Caco-2 (cell line): ENCODE measurements at regions not wholly inside any gene's neighbourhood (a gene's known extent, or its start where the extent isn't known, plus 50 kb on each side); places are given as distances from the start of the nearest gene placed in this dataset.

Experiments used
- BruUV-seq: library from RNA; stranded (reverse); fragments of 400-500 nt; replicated peaks from 2 replicates; lab custom pipeline; 2021; lab: Mats Ljungman, UMichigan
- CTCF ChIA-PET: fragments of 300-600 bp; sonication (Branson Sonifier 250); formaldehyde crosslinking; loops from one replicate; lab custom pipeline; 2022; ENCODE audit warnings: antibody characterized with exemption; lab: Charles Lee
- POLR2A ChIA-PET: fragments of 300-600 bp; sonication (Branson Sonifier 250); formaldehyde crosslinking; loops from one replicate; lab custom pipeline; 2022; ENCODE audit warnings: antibody characterized with exemption; lab: Charles Lee
- DNase-seq, 2 experiments: peaks; one replicate each; pipeline versions ENCODE4 v3.0.0 to v3.0.0-alpha.2; 2020 to 2022
- H3K27me3 ChIP-seq: replicated peaks from 2 replicates; pipeline ENCODE4 v1.6.0; 2011; ENCODE audit warnings: low read length; ENCODE audit not compliant: control insufficient read depth, insufficient read depth
- H3K36me3 ChIP-seq: 2 replicates; pipeline ENCODE4 v1.5.1; 2011; ENCODE audit warnings: low read length; ENCODE audit not compliant: control insufficient read depth, insufficient read depth
- H3K4me1 ChIP-seq: fragments of 250-450 bp; sonication (Bioruptor Pico); 2 replicates; pipeline ENCODE4 v1.5.1; 2020; ENCODE audit warnings: mild to moderate bottlenecking
- H3K4me3 ChIP-seq: 2 replicates; pipeline ENCODE4 v1.5.1; 2011; ENCODE audit warnings: low read depth, mild to moderate bottlenecking, control low read depth, low read length
- H3K9me3 ChIP-seq: fragments of 250-450 bp; sonication (Bioruptor Pico); 2 replicates; pipeline ENCODE4 v1.5.1; 2020; ENCODE audit warnings: mild to moderate bottlenecking, moderate library complexity
- H3K27ac Mint-ChIP-seq: one replicate; pipeline ENCODE4 v1.8.0; 2022; ENCODE audit warnings: mixed read lengths; ENCODE audit not compliant: unreplicated experiment
- H3K27me3 Mint-ChIP-seq: one replicate; pipeline ENCODE4 v1.8.0; 2022; ENCODE audit warnings: mixed read lengths; ENCODE audit not compliant: insufficient read depth, unreplicated experiment
- H3K36me3 Mint-ChIP-seq: one replicate; pipeline ENCODE4 v1.8.0; 2022; ENCODE audit warnings: mild to moderate bottlenecking, mixed read lengths; ENCODE audit not compliant: insufficient read depth, unreplicated experiment
- H3K4me1 Mint-ChIP-seq: one replicate; pipeline ENCODE4 v1.8.0; 2022; ENCODE audit warnings: low read depth, mixed read lengths; ENCODE audit not compliant: unreplicated experiment
- H3K4me3 Mint-ChIP-seq: one replicate; pipeline ENCODE4 v1.8.0; 2022; ENCODE audit warnings: mild to moderate bottlenecking, moderate library complexity, mixed read lengths; ENCODE audit not compliant: unreplicated experiment
- H3K9me3 Mint-ChIP-seq: one replicate; pipeline ENCODE4 v1.8.0; 2022; ENCODE audit warnings: mixed read lengths; ENCODE audit not compliant: unreplicated experiment
- CTCF ChIP-seq, 2 experiments: fragments of 200-600 bp in 1 of 2; IDR thresholded peaks; 1 replicate in 1 of 2; 2 replicates in 1 of 2; pipeline versions ENCODE4 v1.5.1 to v1.8.0; 2011 to 2022; ENCODE audit warnings: antibody characterized with exemption in 1 of 2, control low read depth in 1 of 2, inconsistent platforms in 1 of 2, low read depth in 1 of 2, low read length in 1 of 2, mild to moderate bottlenecking in 1 of 2, moderate library complexity in 1 of 2; ENCODE audit not compliant: insufficient read depth in 1 of 2, severe bottlenecking in 1 of 2, unreplicated experiment in 1 of 2
- intact Hi-C: fragments of 100-400 bp; cut with micrococcal nuclease; formaldehyde crosslinking; loops from one replicate; pipeline ENCODE4 v1.10.0; 2022; ENCODE audit not compliant: unreplicated experiment

GRCh38 chr9:95815961-95816360, 59.5 kb upstream of the ERCC6L2 start:
- H3K9me3 Mint-ChIP-seq: peaks cover 9% of the 10 kb centered on the region
- intact Hi-C loops: no loop called here
- Histone ChIP-seq H3K36me3 (no peaks in the 10 kb centered on the region), H3K4me1 (peaks cover 10% of the 10 kb centered on the region), H3K9me3 (no peaks in the 10 kb centered on the region), H3K27me3 (no peaks in the 10 kb centered on the region), H3K4me3 (no peak overlapping the region)
- H3K36me3 Mint-ChIP-seq: no peaks in the 10 kb centered on the region
- no peak for DNase-seq
- BruUV-seq: no TSS peak
- H3K27me3 Mint-ChIP-seq: no peaks in the 10 kb centered on the region
- H3K4me1 Mint-ChIP-seq: peaks cover 7% of the 10 kb centered on the region
- POLR2A ChIA-PET: no interaction called here
- TF ChIP-seq CTCF (IDR thresholded peaks at IDR 0.05; ENCODE audit: insufficient read depth in 1 of 2, low read depth in 1 of 2, low read length in 1 of 2, severe bottlenecking in 1 of 2, unreplicated experiment in 1 of 2): no peak
- H3K4me3 Mint-ChIP-seq: no peak overlapping the region
- CTCF ChIA-PET: no interaction called here
- H3K27ac Mint-ChIP-seq: no peak overlapping the region

- no peaks in the 10 kb centered on the region for H3K36me3 Mint-ChIP-seq
- intact Hi-C loops: no loop called here
- no peak overlapping the region for H3K4me3 Mint-ChIP-seq
- H3K27me3 Mint-ChIP-seq: no peaks in the 10 kb centered on the region
- no peaks in the 10 kb centered on the region for H3K27me3 ChIP-seq
- no peak for DNase-seq
- ChIA-PET CTCF (no interaction called here), POLR2A (no interaction called here)
- no peaks in the 10 kb centered on the region for H3K9me3 ChIP-seq
- H3K9me3 Mint-ChIP-seq: peaks cover 5% of the 10 kb centered on the region
- TF ChIP-seq CTCF (IDR thresholded peaks at IDR 0.05; ENCODE audit: insufficient read depth in 1 of 2, low read depth in 1 of 2, low read length in 1 of 2, severe bottlenecking in 1 of 2, unreplicated experiment in 1 of 2): no peak
- H3K27ac Mint-ChIP-seq: no peak overlapping the region
- no TSS peak for BruUV-seq
- H3K4me3 ChIP-seq: no peak overlapping the region
- H3K36me3 ChIP-seq: no peaks in the 10 kb centered on the region
- H3K4me1 Mint-ChIP-seq: peaks cover 7% of the 10 kb centered on the region
- H3K4me1 ChIP-seq: peaks cover 10% of the 10 kb centered on the region
Observed at GRCh38 chr9:95815133-95815532, 60.4 kb upstream of the ERCC6L2 start.

GRCh38 chr9:95813923-95814322, 61.6 kb upstream of the ERCC6L2 start:
- no peaks in the 10 kb centered on the region for H3K9me3 Mint-ChIP-seq
- no peak for DNase-seq
- ChIA-PET CTCF (no interaction called here), POLR2A (interaction anchor here (0.6 to 0.8 kb wide), 2 partner anchors 143 to 234 kb away, joined by 3 to 6 read pairs; no protein-coding TSS in a partner anchor)
- no peak overlapping the region for H3K27ac Mint-ChIP-seq
- no peaks in the 10 kb centered on the region for H3K36me3 Mint-ChIP-seq
- Histone ChIP-seq H3K27me3 (no peaks in the 10 kb centered on the region), H3K9me3 (no peaks in the 10 kb centered on the region), H3K4me3 (no peak overlapping the region), H3K36me3 (no peaks in the 10 kb centered on the region), H3K4me1 (peaks cover 10% of the 10 kb centered on the region)
- no TSS peak for BruUV-seq
- H3K27me3 Mint-ChIP-seq: no peaks in the 10 kb centered on the region
- no peaks in the 10 kb centered on the region for H3K4me1 Mint-ChIP-seq
- intact Hi-C loops: no loop called here
- no peak for TF ChIP-seq CTCF (IDR thresholded peaks at IDR 0.05; ENCODE audit: insufficient read depth in 1 of 2, low read depth in 1 of 2, low read length in 1 of 2, severe bottlenecking in 1 of 2, unreplicated experiment in 1 of 2)
- no peak overlapping the region for H3K4me3 Mint-ChIP-seq
